Dedifferentiated amniotic fluid mesenchymal stem cell (primary cell): ENCODE measurements at regions not wholly inside any gene's neighbourhood (a gene's known extent, or its start where the extent isn't known, plus 50 kb on each side); places are given as distances from the start of the nearest gene placed in this dataset.
A peak's percentile ranks its signal among the peaks of the same experiment; 100 is the strongest.

Source experiments
- DNase-seq: peaks from one replicate; pipeline ENCODE4 v3.0.0-alpha.2; 2016; ENCODE audit errors: extremely low spot score

GRCh38 chr7:96410126-96410839, 88.4 kb upstream of the SLC25A13 start:
- no peak for DNase-seq

GRCh38 chr7:96408881-96409280, 87.0 kb upstream of the SLC25A13 start:
- no peak for DNase-seq

GRCh38 chr7:96407427-96407826, 85.5 kb upstream of the SLC25A13 start:
- peak; percentile 32 for DNase-seq

- DNase-seq, result no peak
Observed at GRCh38 chr7:96402913-96403312, 81.0 kb upstream of the SLC25A13 start.

- DNase-seq, result no peak
Observed at GRCh38 chr7:96401200-96401599, 79.3 kb upstream of the SLC25A13 start.

- DNase-seq, result no peak
Observed at GRCh38 chr7:96400518-96400917, 78.6 kb upstream of the SLC25A13 start.

GRCh38 chr7:96400001-96400400, 78.1 kb upstream of the SLC25A13 start:
- DNase-seq, result no peak

- no peak for DNase-seq
Observed at GRCh38 chr7:96397936-96398598, 76.2 kb upstream of the SLC25A13 start.

GRCh38 chr7:96388620-96389383, 66.9 kb upstream of the SLC25A13 start:
- peak; percentile 76 for DNase-seq

GRCh38 chr7:96388166-96388565, 66.3 kb upstream of the SLC25A13 start:
- no peak for DNase-seq

GRCh38 chr7:96380111-96380512, 58.2 kb upstream of the SLC25A13 start:
- DNase-seq, result no peak

- DNase-seq, result no peak
Observed at GRCh38 chr7:96377399-96377798, 55.5 kb upstream of the SLC25A13 start.
